ENCODE measurements at regions not wholly inside any gene's neighbourhood (a gene's known extent, or its start where the extent isn't known, plus 50 kb on each side); places are given as distances from the start of the nearest gene placed in this dataset.

- CTCF ChIA-PET, result interaction anchor here (0.7 kb wide), 1 partner anchor 93 kb away, joined by 3 read pairs; no protein-coding TSS in a partner anchor
Observed at GRCh38 chr9:28866951-28867350, 1293.7 kb upstream of the C9orf72 start.

GRCh38 chr9:28868228-28868990, 1295.1 kb upstream of the C9orf72 start:
- no peaks in the 10 kb centered on the region for H3K4me1 ChIP-seq (ENCODE audit: control insufficient read depth, insufficient read depth, low read length)
- no peaks in the 10 kb centered on the region for H3K36me3 ChIP-seq (ENCODE audit: control insufficient read depth in 2 of 2, insufficient read depth in 1 of 2, low read length in 2 of 2)
- ChIA-PET POLR2A (no interaction called here), CTCF (interaction anchor here (0.7 kb wide), 1 partner anchor 981 kb away, joined by 4 read pairs; no protein-coding TSS in a partner anchor)
- no peak for TF ChIP-seq SCRT2 (tag by site-specific recombination; IDR thresholded peaks at IDR 0.05)
- TF ChIP-seq ZNF629 (tag by site-specific recombination; IDR thresholded peaks at IDR 0.05), result no peak
- no peak for TF ChIP-seq ZNF140 (tag by site-specific recombination; IDR thresholded peaks at IDR 0.05)
- TF ChIP-seq ZNF391 (tag by site-specific recombination; IDR thresholded peaks at IDR 0.05; ENCODE audit: borderline replicate concordance, low read depth), result no peak
- no peak for TF ChIP-seq ZNF701 (tag by site-specific recombination; IDR thresholded peaks at IDR 0.05)
- no peak for TF ChIP-seq TRIM28 (IDR thresholded peaks at IDR 0.05; ENCODE audit: borderline replicate concordance, low read length)
- no peak for TF ChIP-seq ZNF37A (tag by site-specific recombination; IDR thresholded peaks at IDR 0.05)
- TF ChIP-seq ZBTB21 (tag by site-specific recombination; IDR thresholded peaks at IDR 0.05), result no peak
- TF ChIP-seq AEBP2 (tag by site-specific recombination; IDR thresholded peaks at IDR 0.05; ENCODE audit: borderline replicate concordance), result no peak
- TF ChIP-seq TSHZ1 (tag by site-specific recombination; IDR thresholded peaks at IDR 0.05; ENCODE audit: borderline replicate concordance), result no peak
- H3K9me3 ChIP-seq (ENCODE audit: control insufficient read depth, insufficient read depth, low read depth, low read length), result no peaks in the 10 kb centered on the region
- H3K27ac ChIP-seq (ENCODE audit: extremely low read depth, low read depth, low read length), result no peak overlapping the region
- no peak overlapping the region for H3K4me3 ChIP-seq (ENCODE audit: low read depth, low read length)

More at GRCh38 chr9:28866951-28867350, 1293.7 kb upstream of the C9orf72 start:
- no peak for TF ChIP-seq ZNF146 (tag by site-specific recombination; IDR thresholded peaks at IDR 0.05)
- TF ChIP-seq ZNF624 (tag by site-specific recombination; IDR thresholded peaks at IDR 0.05), result no peak
- no peak for TF ChIP-seq ZBTB44 (tag by site-specific recombination; IDR thresholded peaks at IDR 0.05)
- TF ChIP-seq CTCF (tag by site-specific recombination; IDR thresholded peaks at IDR 0.05), result no peak
- TF ChIP-seq ZNF629 (tag by site-specific recombination; IDR thresholded peaks at IDR 0.05), result no peak
- TF ChIP-seq ZFHX2 (tag by site-specific recombination; conservative IDR thresholded peaks at IDR 0.05), result no peak
- TF ChIP-seq ZNF558 (tag by site-specific recombination; IDR thresholded peaks at IDR 0.05), result no peak
- no peak for TF ChIP-seq MYNN (tag by site-specific recombination; IDR thresholded peaks at IDR 0.05; ENCODE audit: borderline replicate concordance)
- Histone ChIP-seq H3K4me3 (ENCODE audit: low read depth, low read length) (no peak overlapping the region), H3K27ac (ENCODE audit: extremely low read depth, low read depth, low read length) (no peak overlapping the region), H3K4me1 (ENCODE audit: control insufficient read depth, insufficient read depth, low read length) (no peaks in the 10 kb centered on the region), H3K36me3 (ENCODE audit: control insufficient read depth in 2 of 2, insufficient read depth in 1 of 2, low read length in 2 of 2) (no peaks in the 10 kb centered on the region), H3K9me3 (ENCODE audit: control insufficient read depth, insufficient read depth, low read depth, low read length) (no peaks in the 10 kb centered on the region)
- POLR2A ChIA-PET, result no interaction called here

Measured in HEK293 (cell line).